SU-DHL-6 (cell line): ENCODE measurements at regions not wholly inside any gene's neighbourhood (a gene's known extent, or its start where the extent isn't known, plus 50 kb on each side); places are given as distances from the start of the nearest gene placed in this dataset.
"Not testable (repeated sequence)": the region's sequence is repeated elsewhere in the genome, so short reads cannot be mapped to it uniquely, and the experiment has no call there.

Experiments
- H2AFZ ChIP-seq: fragments of 200-600 bp; sonication (generic); 2 replicates; pipeline ENCODE4 v1.6.1; 2014; ENCODE audit warnings: low read depth, mild to moderate bottlenecking, moderate library complexity, mixed read lengths, antibody characterized with exemption, low read length; ENCODE audit not compliant: severe bottlenecking
- H3F3A ChIP-seq: fragments of 200-600 bp; shearing (Covaris generic); 2 replicates; pipeline ENCODE4 v1.6.0; 2016; ENCODE audit warnings: antibody characterized with exemption, mild to moderate bottlenecking; ENCODE audit not compliant: insufficient read depth
- H3K27ac ChIP-seq: fragments of 200-600 bp; sonication (generic); 2 replicates; pipeline ENCODE4 v1.5.1; 2016; ENCODE audit warnings: low read depth, mild to moderate bottlenecking, low read length, moderate library complexity, mixed read lengths
- H3K27me3 ChIP-seq: fragments of 200-600 bp; sonication (generic), shearing (Covaris generic); 2 replicates; pipeline ENCODE4 v1.6.0; 2014; ENCODE audit warnings: mild to moderate bottlenecking, low read length
- H3K36me3 ChIP-seq: fragments of 200-600 bp; sonication (generic); 2 replicates; pipeline ENCODE4 v1.6.1; 2014; ENCODE audit warnings: mild to moderate bottlenecking, low read length, mixed read lengths
- H3K4me2 ChIP-seq: fragments of 300-600, 200-600 bp; shearing (Covaris generic), sonication (generic); 2 replicates; pipeline ENCODE4 v1.6.0; 2014; ENCODE audit warnings: low read length, low read depth, mild to moderate bottlenecking; ENCODE audit not compliant: poor library complexity, severe bottlenecking
- H3K4me3 ChIP-seq: fragments of 200-600 bp; sonication (generic); 2 replicates; pipeline ENCODE4 v1.5.1; 2014; ENCODE audit warnings: antibody characterized with exemption, low read length, mild to moderate bottlenecking, mixed read lengths; ENCODE audit not compliant: insufficient read depth, poor library complexity, severe bottlenecking
- H3K79me2 ChIP-seq: fragments of 200-600 bp; sonication (generic); 2 replicates; pipeline ENCODE4 v1.6.1; 2014; ENCODE audit warnings: mild to moderate bottlenecking, low read length, moderate library complexity; ENCODE audit not compliant: insufficient read depth
- H3K9ac ChIP-seq: fragments of 200-600 bp; sonication (generic); 2 replicates; pipeline ENCODE4 v1.7.0; 2014; ENCODE audit warnings: mild to moderate bottlenecking, low read length
- H3K9me2 ChIP-seq: fragments of 200-600 bp; sonication (generic); replicated peaks from 2 replicates; pipeline ENCODE4 v1.6.1; 2014; ENCODE audit warnings: low read length; ENCODE audit not compliant: insufficient read depth
- H3K9me3 ChIP-seq: fragments of 200-600 bp; sonication (generic); 2 replicates; pipeline ENCODE4 v1.6.1; 2014; ENCODE audit warnings: low read length, mixed read lengths; ENCODE audit not compliant: insufficient read depth
- H4K20me1 ChIP-seq: fragments of 200-600 bp; sonication (generic); 2 replicates; pipeline ENCODE4 v1.6.1; 2014; ENCODE audit warnings: low read depth, mild to moderate bottlenecking, antibody characterized with exemption, low read length, moderate library complexity, mixed read lengths
- CTCF ChIP-seq: fragments of 200-600 bp; sonication (generic); IDR thresholded peaks from one replicate; pipeline ENCODE4 v1.5.1; 2017; ENCODE audit warnings: antibody characterized with exemption, mild to moderate bottlenecking, low read length, moderate library complexity; ENCODE audit not compliant: insufficient read depth, poor library complexity, severe bottlenecking
- EZH2phosphoT487 ChIP-seq: fragments of 200-600 bp; sonication (generic), shearing (Covaris generic); conservative IDR thresholded peaks from 2 replicates; pipeline ENCODE4 v1.6.1; 2018; ENCODE audit warnings: mild to moderate bottlenecking, antibody characterized with exemption, low read length, moderate library complexity, mixed read lengths

GRCh38 chr18:9020221-9020620, 82.3 kb upstream of the NDUFV2 start:
- H4K20me1 ChIP-seq: no peaks in the 10 kb centered on the region
- H2AFZ ChIP-seq: no peak overlapping the region
- no peaks in the 10 kb centered on the region for H3F3A ChIP-seq
- no peaks in the 10 kb centered on the region for H3K27me3 ChIP-seq
- no peak overlapping the region for H3K4me3 ChIP-seq
- H3K79me2 ChIP-seq: no peaks in the 10 kb centered on the region
- H3K27ac ChIP-seq: no peak overlapping the region
- no peaks in the 10 kb centered on the region for H3K9me3 ChIP-seq
- no peak overlapping the region for H3K4me2 ChIP-seq
- no peaks in the 10 kb centered on the region for H3K36me3 ChIP-seq
- TF ChIP-seq EZH2phosphoT487 (no peak), CTCF (no peak)
- no peaks in the 10 kb centered on the region for H3K9me2 ChIP-seq
- H3K9ac ChIP-seq: no peak overlapping the region

- Histone ChIP-seq H3K9me3 (no peaks in the 10 kb centered on the region), H3K9ac (no peak overlapping the region), H3K4me3 (no peak overlapping the region), H2AFZ (no peak overlapping the region), H3K4me2 (no peak overlapping the region), H3K27me3 (no peaks in the 10 kb centered on the region), H3K9me2 (no peaks in the 10 kb centered on the region), H3K36me3 (no peaks in the 10 kb centered on the region), H3F3A (no peaks in the 10 kb centered on the region), H3K27ac (no peak overlapping the region), H3K79me2 (no peaks in the 10 kb centered on the region), H4K20me1 (no peaks in the 10 kb centered on the region)
- TF ChIP-seq CTCF: no peak
- TF ChIP-seq EZH2phosphoT487: no peak
Observed at GRCh38 chr18:9021458-9021857, 81.0 kb upstream of the NDUFV2 start.

- Histone ChIP-seq H3K9me2 (no peaks in the 10 kb centered on the region), H4K20me1 (no peaks in the 10 kb centered on the region), H3K79me2 (no peaks in the 10 kb centered on the region), H2AFZ (no peak overlapping the region), H3K27me3 (no peaks in the 10 kb centered on the region), H3K36me3 (no peaks in the 10 kb centered on the region), H3K4me3 (no peak overlapping the region), H3F3A (no peaks in the 10 kb centered on the region), H3K9me3 (no peaks in the 10 kb centered on the region), H3K27ac (no peak overlapping the region), H3K4me2 (no peak overlapping the region), H3K9ac (no peak overlapping the region)
- no peak for TF ChIP-seq EZH2phosphoT487
- no peak for TF ChIP-seq CTCF
Observed at GRCh38 chr18:9022397-9023155, 79.9 kb upstream of the NDUFV2 start.

GRCh38 chr18:9024031-9024646, 78.4 kb upstream of the NDUFV2 start:
- not testable (repeated sequence) for H3K36me3 ChIP-seq, H3F3A ChIP-seq, H3K4me2 ChIP-seq, H3K4me3 ChIP-seq, H3K9me2 ChIP-seq, H4K20me1 ChIP-seq, H3K27me3 ChIP-seq, H3K9ac ChIP-seq, H3K27ac ChIP-seq, H2AFZ ChIP-seq, H3K79me2 ChIP-seq, H3K9me3 ChIP-seq
